Pancreas (tissue), 10 donors: ENCODE measurements at regions not wholly inside any gene's neighbourhood (a gene's known extent, or its start where the extent isn't known, plus 50 kb on each side); places are given as distances from the start of the nearest gene placed in this dataset.

Experiments used
- ATAC-seq, 4 donors: fragments of 200-7000 bp; cut with Tn5 transposase; one replicate each; pipeline versions ENCODE4 v1.8.0 to v1.9.1; 2020; ENCODE audit warnings: mild to moderate bottlenecking in 4 of 4, moderate library complexity in 4 of 4
- DNase-seq, 6 donors: peaks; one replicate each; pipeline ENCODE4 v3.0.0-alpha.2; 2020
- FAIRE-seq: peaks from 2 replicates; lab custom pipeline; 2012; peaks lifted over from hg19 to GRCh38; lab: Jason Lieb, UNC
- H3K27ac ChIP-seq, 4 donors: fragments of 200-600 bp; sonication (generic); 1 replicate in 3 of 4; 2 replicates in 1 of 4; pipeline versions ENCODE4 v1.5.0 to v1.8.0; 2020
- H3K27me3 ChIP-seq, 4 donors: fragments of 200-600 bp; one replicate each; pipeline ENCODE4 v1.8.0; 2021
- H3K36me3 ChIP-seq, 3 donors: fragments of 200-600 bp; sonication (generic) in 1 of 3; one replicate each; pipeline versions ENCODE4 v1.5.0 to v1.8.0; 2020 to 2021
- H3K4me1 ChIP-seq, 3 donors: fragments of 200-600 bp; one replicate each; pipeline ENCODE4 v1.8.0; 2021
- H3K4me3 ChIP-seq, 4 donors: fragments of 200-600 bp; sonication (generic) in 2 of 4; one replicate each; pipeline versions ENCODE4 v1.5.0 to v1.8.0; 2020 to 2021
- H3K9me3 ChIP-seq, 4 donors: fragments of 200-600 bp; one replicate each; pipeline ENCODE4 v1.8.0; 2021
- WGBS, 2 donors: extraction: QIAGEN DNeasy Blood & Tissue Kit; methylation state at CpG; one replicate each; pipeline ENCODE4 v1.1.7; 2013; 5-methylcytosine and 5-hydroxymethylcytosine counted together
- intact Hi-C, 3 donors: fragments of 100-400 bp; cut with DNase I; formaldehyde crosslinking; loops; one replicate each; pipeline versions ENCODE4 v1.11.1 to v1.14.2; 2022
- TF ChIP-seq, protein P1 (sequence below), 4 donors: fragments of 200-600 bp; sonication (generic) in 3 of 4; IDR thresholded peaks; one replicate each; pipeline versions ENCODE4 v1.5.0 to v1.8.0; 2021; ENCODE audit warnings: antibody characterized with exemption in 4 of 4
- donor health status: healthy with polysubstance abuse.
- donor health status: DM: no; HTN: no; CAD: no; lungs with moderate emphysema.
- donor health status: DM: no; HTN: no; CAD: no.
- donor health status: control.
- donor health status: control.
- donor health status: Bipolar disorder and iron deficiency.
- donor health status: DM: yes; HTN: yes; CAD: no.
- donor health status: DM: no; HTN: no; CAD: no.
- donor health status: DM: no; HTN: no; CAD: no.
- donor health status: DM: yes; HTN: yes; CAD: no.

DNA sequence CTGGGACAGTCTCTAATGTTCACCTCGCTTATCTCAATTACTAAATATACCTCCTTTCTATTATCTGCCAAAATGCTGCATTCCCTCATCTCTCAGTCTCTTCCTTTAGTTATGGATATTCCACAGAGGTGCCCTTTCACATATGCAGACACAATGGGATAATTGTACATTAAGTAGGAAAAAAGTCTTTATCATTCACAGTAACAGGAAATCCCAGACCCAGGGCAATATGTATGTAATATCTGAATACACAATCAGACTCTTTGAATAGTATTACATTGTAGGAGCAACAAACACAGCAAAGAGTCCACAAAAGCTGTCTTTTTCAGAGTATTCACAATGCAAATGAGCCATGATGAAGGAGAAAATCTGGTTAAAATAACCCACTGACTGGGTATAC is 1399.0 kb upstream of the ZEB2 start:
- H3K9me3 ChIP-seq = no peaks in the 10 kb centered on the region
- no peaks in the 10 kb centered on the region for H3K27me3 ChIP-seq
- DNase-seq = no peak
- H3K4me1 ChIP-seq = no peaks in the 10 kb centered on the region
- WGBS, 2 donors = 89 to 92% methylated on average over 1 of the region's 1 CpG
- ATAC-seq = no peak
- FAIRE-seq = no peak
- H3K27ac ChIP-seq = no peak overlapping the region
- H3K4me3 ChIP-seq = no peak overlapping the region
- intact Hi-C loops = no loop called here
- TF ChIP-seq, protein P1, sequence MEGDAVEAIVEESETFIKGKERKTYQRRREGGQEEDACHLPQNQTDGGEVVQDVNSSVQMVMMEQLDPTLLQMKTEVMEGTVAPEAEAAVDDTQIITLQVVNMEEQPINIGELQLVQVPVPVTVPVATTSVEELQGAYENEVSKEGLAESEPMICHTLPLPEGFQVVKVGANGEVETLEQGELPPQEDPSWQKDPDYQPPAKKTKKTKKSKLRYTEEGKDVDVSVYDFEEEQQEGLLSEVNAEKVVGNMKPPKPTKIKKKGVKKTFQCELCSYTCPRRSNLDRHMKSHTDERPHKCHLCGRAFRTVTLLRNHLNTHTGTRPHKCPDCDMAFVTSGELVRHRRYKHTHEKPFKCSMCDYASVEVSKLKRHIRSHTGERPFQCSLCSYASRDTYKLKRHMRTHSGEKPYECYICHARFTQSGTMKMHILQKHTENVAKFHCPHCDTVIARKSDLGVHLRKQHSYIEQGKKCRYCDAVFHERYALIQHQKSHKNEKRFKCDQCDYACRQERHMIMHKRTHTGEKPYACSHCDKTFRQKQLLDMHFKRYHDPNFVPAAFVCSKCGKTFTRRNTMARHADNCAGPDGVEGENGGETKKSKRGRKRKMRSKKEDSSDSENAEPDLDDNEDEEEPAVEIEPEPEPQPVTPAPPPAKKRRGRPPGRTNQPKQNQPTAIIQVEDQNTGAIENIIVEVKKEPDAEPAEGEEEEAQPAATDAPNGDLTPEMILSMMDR (IDR thresholded peaks at IDR 0.05) = no peak
- no peaks in the 10 kb centered on the region for H3K36me3 ChIP-seq

DNA sequence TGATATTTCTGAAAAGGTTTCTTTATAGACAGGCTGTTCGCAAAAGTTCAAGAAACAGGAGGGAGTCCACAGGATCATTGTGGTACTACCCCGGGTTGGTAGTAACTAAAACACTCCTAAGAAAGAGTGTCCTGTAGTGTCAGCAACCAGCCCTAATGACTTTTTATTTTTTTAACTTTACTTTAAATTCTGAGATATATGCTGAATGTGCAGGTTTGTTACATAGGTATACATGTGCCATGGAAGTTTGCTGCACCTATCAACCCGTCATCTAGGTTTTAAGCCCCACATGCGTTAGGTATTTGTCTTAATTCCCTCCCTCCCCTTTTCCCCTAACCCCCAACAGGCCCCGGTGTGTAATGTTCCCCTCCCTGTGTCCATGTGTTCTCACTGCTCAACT is 1396.9 kb upstream of the ZEB2 start:
- Histone ChIP-seq H3K4me3 (no peak overlapping the region), H3K4me1 (no peaks in the 10 kb centered on the region), H3K9me3 (no peaks in the 10 kb centered on the region), H3K27me3 (no peaks in the 10 kb centered on the region), H3K27ac (no peak overlapping the region), H3K36me3 (no peaks in the 10 kb centered on the region)
- ATAC-seq (no peak), DNase-seq (no peak), FAIRE-seq (no peak)
- intact Hi-C loops = no loop called here
- TF ChIP-seq, protein P1 (IDR thresholded peaks at IDR 0.05) = no peak
- WGBS, 2 donors = 95 to 97% methylated on average over 5 of the region's 5 CpGs

DNA sequence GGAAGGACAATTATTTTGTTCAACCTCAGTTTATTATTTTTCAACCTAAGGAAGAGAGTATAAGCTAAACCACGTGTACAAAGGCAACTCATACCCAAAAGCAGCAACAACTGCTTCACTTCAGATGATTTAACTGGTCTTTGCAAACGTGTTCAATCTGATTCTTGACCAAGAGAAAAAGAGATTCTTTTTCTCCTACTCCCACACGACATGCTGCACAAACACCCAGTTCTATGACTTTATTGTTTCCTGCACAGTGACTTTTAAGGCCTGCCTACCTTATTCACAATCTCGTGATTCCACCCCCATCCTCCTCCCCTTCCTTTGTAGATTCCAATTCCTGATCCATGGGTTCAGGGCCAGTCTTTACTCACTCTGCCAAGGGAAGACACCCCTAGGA is 1394.8 kb upstream of the ZEB2 start:
- Histone ChIP-seq H3K27ac (no peak overlapping the region), H3K36me3 (no peaks in the 10 kb centered on the region), H3K27me3 (no peaks in the 10 kb centered on the region), H3K4me3 (no peak overlapping the region), H3K9me3 (no peaks in the 10 kb centered on the region), H3K4me1 (no peaks in the 10 kb centered on the region)
- ATAC-seq = no peak
- WGBS, 2 donors = 68 to 77% methylated on average over 4 of the region's 4 CpGs
- TF ChIP-seq, protein P1 (IDR thresholded peaks at IDR 0.05) = no peak
- DNase-seq = no peak
- no peak for FAIRE-seq
- intact Hi-C loops = no loop called here

DNA sequence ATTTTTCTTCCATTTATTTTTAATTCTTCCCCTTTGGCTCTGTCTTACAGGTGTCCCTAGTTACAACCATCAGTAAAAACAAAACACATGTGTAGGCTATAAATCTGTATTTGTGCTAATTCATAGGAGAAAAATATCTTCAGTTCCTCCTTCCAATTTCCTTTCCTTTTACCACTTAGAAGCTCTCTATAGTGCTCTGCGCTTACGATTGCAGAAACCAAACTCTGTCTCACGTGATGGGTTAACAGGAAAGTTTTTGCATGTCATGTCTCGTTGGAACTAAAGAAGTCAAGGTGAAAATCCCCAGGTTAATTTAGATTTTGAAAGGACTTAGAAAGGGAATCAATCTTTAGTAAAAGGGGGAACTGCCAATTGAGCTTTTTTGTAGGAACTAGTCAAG is 1390.5 kb upstream of the ZEB2 start:
- H3K4me1 ChIP-seq = no peaks in the 10 kb centered on the region
- 79 to 83% methylated on average over 4 of the region's 4 CpGs for WGBS, 2 donors

DNA sequence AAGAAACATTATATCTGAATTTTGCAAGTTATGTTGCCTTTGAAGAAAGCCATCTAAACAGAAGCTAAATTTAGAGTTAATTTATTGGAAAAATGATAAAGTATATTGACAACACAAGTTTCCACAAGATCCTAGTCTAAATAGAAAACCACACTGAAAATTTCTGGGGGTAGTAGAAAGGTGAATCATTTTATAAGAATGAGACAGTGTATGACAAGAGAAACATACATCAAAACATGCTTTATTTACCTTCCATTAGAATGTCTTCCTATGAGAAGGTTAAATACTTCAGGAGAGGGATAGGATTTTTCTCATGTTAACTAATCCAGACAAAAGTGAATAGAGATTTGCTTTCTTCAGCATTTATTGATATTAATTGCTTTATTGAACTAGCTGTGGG is 1389.8 kb upstream of the ZEB2 start:
- no peaks in the 10 kb centered on the region for H3K27me3 ChIP-seq
- H3K4me1 ChIP-seq = no peaks in the 10 kb centered on the region
- TF ChIP-seq, protein P1 (IDR thresholded peaks at IDR 0.05) = no peak
- H3K36me3 ChIP-seq = no peaks in the 10 kb centered on the region
- H3K4me3 ChIP-seq = no peak overlapping the region
- no peak for FAIRE-seq
- ATAC-seq = no peak
- no peaks in the 10 kb centered on the region for H3K9me3 ChIP-seq
- intact Hi-C loops = no loop called here
- no peak for DNase-seq
- no peak overlapping the region for H3K27ac ChIP-seq

More for the DNA sequence above, 1390.5 kb upstream of the ZEB2 start:
- intact Hi-C loops = no loop called here
- DNase-seq (no peak), ATAC-seq (no peak), FAIRE-seq (no peak)
- Histone ChIP-seq H3K9me3 (no peaks in the 10 kb centered on the region), H3K27me3 (no peaks in the 10 kb centered on the region), H3K4me3 (no peak overlapping the region), H3K36me3 (no peaks in the 10 kb centered on the region), H3K27ac (no peak overlapping the region)
- TF ChIP-seq, protein P1 (IDR thresholded peaks at IDR 0.05) = no peak
